Suppressor macrophage (primary cell): ENCODE measurements at regions not wholly inside any gene's neighbourhood (a gene's known extent, or its start where the extent isn't known, plus 50 kb on each side); places are given as distances from the start of the nearest gene placed in this dataset.
"Not testable (repeated sequence)": the region's sequence is repeated elsewhere in the genome, so short reads cannot be mapped to it uniquely, and the experiment has no call there.

ENCODE experiments used
- DNase-seq, 4 experiments: peaks; one replicate each; pipeline ENCODE4 v3.0.0-alpha.2; 2020 to 2022

- no peak for DNase-seq
These were observed 70.6 kb downstream of the RSL24D1 start for GRCh38 chr15:55126111-55126510.

GRCh38 chr15:55124616-55125015 is 72.1 kb downstream of the RSL24D1 start:
- no peak for DNase-seq

DNA sequence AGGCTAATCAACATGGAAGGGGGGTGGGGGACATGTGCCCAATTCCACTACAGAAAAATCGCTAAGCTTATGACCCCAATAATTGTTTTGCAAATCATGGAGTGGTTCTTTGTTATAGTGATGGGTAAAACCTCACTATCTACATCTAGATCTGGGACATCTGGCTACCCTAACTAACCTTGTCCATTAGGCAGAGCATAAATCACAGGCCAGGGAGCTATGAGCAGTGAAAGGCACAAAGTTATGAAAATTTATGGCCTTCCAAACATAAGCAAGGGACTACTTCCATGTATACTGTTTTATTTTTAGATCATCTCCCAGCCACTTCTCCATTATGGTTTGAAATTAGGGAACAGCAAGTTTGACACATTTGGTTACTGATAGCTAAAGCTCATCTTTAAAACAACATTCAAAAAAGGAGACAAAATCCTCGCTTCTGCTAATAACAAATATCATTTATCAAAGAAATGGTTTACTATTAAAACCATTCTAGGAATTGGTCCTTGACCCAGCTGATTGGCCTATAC is 78.3 kb downstream of the RSL24D1 start:
- peak in 3 of 4 experiments; percentile 17 to 60 (median 57) for DNase-seq

- DNase-seq: peak; percentile 50 to 80 (median 66)
These were observed 80.1 kb downstream of the RSL24D1 start for GRCh38 chr15:55116636-55117035.

GRCh38 chr15:55113736-55114135 is 83.0 kb downstream of the RSL24D1 start:
- no peak for DNase-seq

DNA sequence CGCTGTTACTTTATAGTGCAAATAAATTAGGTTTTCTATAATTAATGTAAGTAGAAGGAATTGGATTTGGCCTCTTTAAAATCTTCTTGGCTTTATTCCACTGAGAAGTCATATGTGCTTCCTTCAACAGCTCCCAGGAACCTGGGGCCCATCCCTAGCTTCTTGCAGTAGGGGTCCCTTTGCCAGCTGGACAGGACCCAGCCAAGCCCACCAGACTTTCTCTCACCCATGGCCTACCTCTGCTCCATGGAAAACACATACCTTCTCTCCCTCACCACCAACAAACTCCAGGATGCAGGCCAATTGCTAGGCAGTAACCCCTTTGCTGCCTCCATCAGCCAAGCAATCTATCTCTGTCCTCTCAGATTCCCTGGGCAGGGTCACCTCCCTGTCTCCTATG is 84.0 kb downstream of the RSL24D1 start:
- no peak for DNase-seq

DNA sequence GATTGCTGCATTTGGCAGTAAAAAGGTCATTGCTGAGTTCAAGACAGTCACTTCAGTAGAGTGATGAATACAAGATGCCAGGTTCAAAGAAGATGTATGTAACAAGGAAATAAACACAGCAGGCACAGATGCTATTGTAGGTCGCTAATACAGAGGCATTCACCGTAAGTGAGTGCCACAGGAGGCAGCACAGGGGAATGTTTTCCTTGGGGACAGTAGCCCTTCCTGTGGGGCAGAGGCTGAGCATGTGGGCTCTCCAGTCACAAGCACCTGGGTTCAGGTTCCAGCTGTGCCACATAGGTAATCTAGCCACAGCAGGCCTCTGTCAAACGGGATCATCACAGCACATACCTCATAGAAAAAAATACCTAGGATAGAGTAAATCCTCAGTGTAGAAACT is 86.3 kb downstream of the RSL24D1 start:
- no peak for DNase-seq

DNA sequence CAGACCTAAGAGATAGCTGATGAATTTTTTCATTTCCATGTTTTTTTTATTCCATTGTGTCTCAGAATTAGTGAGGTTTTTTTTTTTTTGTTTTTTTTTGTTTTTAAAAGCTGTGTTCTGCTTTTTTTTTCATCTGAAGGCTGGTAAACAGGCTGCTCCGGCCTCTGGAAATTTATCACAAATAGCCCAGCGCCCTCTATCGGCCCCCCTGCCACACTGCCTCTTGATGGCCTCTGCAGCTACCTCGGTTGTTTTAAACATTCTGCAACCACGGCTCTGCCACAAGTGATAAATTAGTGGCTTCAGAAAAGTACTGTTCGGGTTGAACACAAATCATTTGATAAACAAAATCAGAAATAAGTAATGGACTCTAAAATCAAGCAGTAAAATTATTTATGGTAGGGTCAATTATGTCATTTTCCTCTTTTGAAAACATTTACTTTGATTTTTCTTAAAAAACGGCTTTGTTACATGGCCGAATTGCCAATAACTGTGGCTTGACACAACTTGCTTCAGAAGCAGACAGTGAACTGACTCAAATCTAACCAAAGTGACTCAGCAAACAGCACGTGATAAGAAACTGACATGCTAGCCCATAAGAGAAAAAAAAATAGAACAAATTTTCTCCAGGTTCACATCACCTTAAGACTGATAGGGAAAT is 87.8 kb downstream of the RSL24D1 start:
- DNase-seq: peak; percentile 83 to 93 (median 88)

GRCh38 chr15:55108448-55108847 is 88.3 kb downstream of the RSL24D1 start:
- DNase-seq: peak in 2 of 4 experiments; percentile 3 to 36

GRCh38 chr15:55106155-55106554 is 90.6 kb downstream of the RSL24D1 start:
- no peak for DNase-seq

DNA sequence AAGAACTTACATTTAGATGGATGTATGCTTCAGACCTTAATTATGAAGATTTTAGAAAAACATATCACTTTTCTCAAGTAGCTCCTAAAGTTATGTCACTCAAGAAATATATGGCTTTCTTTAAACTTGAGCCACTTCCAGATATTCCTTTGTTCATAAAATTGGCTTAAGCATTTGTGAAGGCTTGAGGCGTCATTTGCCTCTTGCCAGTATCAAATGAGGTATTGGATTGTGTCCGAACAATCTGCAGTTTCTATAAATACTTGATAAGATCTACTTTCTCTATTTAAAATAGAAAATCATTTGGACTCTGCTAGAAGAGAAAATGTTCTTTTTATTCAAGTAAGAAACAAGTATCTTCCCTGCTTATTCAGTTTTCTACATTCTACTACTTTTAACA is 102.6 kb downstream of the RSL24D1 start:
- no peak for DNase-seq

- DNase-seq: no peak
These were observed 108.5 kb downstream of the RSL24D1 start for GRCh38 chr15:55088207-55088606.

- no peak for DNase-seq
These were observed 112.1 kb downstream of the RSL24D1 start for GRCh38 chr15:55084673-55085072.

GRCh38 chr15:55084216-55084615 is 112.5 kb downstream of the RSL24D1 start:
- DNase-seq: no peak

DNA sequence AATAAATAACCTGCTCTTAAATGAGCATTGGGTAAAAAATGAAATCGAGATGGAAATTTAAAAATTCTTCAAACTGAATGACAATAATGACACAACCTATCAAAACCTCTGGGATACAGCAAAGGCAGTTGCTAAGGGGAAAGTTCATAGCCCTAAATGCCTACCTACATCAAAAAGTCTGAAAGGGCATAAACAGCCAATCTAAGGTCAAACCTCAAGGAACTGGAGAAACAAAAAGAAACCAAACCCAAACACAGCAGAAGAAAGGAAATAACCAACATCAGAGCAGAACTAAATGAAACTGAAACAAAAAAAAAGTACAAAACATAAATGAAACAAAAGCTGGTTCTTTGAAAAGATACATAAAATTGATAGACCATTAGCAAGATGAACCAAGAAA is 119.7 kb downstream of the RSL24D1 start:
- DNase-seq: not testable (repeated sequence)

GRCh38 chr15:55074431-55074830 is 122.3 kb downstream of the RSL24D1 start:
- DNase-seq: no peak

DNA sequence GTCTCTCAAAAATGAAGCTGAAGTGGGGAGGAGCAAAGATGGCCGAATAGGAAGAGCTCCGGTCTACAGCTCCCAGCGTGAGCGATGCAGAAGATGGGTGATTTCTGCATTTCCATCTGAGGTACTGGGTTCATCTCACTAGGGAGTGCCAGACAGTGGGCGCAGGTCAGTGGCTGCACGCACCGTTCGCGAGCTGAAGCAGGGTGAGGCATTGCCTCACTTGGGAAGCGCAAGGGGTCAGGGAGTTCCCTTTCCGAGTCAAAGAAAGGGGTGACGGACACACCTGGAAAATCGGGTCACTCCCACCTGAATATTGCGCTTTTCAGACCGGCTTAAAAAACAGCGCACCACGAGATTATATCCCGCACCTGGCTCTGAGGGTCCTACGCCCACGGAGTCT is 132.8 kb downstream of the RSL24D1 start:
- not testable (repeated sequence) for DNase-seq

DNA sequence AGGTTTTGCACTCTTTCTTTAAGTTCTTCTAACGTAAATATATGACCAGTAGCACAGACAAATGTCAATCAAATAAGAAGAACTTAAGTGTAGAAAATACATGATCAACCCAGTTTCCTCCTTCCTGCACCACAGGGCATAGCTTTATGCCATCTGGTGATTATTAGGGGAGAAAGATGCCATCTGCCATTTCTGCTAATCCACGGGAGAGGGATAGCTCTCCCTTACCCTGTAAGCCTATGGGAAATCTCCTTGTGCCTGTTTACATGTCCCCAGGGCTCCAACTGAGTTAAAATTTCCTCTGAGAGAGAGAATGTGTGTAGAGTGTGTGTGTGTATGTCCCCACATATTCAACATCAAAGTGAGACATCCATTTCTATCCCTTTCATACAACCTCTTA is 135.9 kb downstream of the RSL24D1 start:
- no peak for DNase-seq

DNA sequence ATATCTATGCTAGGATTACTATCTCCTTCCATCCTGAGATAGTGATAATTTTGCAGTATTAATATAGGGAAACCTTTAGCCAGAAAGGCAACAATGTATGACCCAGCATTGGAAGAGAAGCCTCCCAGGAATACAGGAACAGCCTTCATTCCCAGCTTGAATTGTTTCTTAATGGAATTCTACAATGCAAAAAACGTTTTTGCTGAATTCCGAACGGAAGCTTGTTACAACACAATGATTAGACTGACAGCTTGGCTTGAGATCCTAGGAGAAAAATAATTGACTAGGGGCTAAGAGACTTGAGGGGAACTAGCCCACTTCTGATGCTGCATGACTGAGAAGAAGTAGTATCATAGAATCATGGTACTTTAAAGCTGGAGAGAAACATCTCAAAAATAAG is 140.2 kb downstream of the RSL24D1 start:
- DNase-seq: no peak

- no peak for DNase-seq
These were observed 152.6 kb downstream of the RSL24D1 start for GRCh38 chr15:55044162-55044561.

DNA sequence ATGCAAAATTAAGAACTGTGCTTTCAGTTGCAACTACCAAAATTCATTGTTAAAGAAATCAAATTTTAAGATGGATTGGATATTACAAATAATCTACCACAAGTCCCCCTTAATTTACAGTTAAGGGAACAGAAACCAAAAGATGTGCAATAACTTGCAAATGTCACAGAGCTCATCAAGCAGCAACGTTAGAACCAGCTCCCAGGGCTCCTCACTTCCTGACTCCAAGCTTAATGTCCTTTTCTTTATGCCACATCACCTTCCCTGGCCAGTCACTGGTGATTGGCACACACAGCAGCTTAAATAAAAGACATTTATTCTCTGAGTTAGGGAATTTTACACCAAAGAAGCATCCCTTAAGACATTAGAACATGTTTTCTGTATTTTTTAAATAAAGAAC is 159.7 kb downstream of the RSL24D1 start:
- peak in 3 of 4 experiments; percentile 45 to 53 (median 49) for DNase-seq

DNA sequence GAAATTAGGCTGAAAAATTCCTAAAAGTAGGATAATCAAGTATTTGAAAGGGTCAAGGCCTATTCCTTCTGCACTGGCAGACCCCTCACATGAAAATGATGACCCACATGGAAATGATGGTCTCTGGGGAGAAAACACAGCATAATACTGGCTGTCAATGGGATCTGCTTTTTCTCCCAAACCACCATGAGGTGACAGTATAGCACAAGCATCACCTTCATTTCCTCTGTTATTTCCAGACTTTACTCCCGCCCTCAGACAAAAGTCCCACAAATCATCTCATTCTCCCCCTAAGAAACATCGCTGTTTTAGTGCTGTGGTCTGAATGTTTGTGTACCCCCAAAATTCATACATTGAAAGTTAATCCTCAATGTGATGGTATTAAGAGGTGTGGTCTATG is 161.0 kb downstream of the RSL24D1 start:
- no peak for DNase-seq

GRCh38 chr15:55033574-55033973 is 163.2 kb downstream of the RSL24D1 start:
- DNase-seq: no peak

GRCh38 chr15:55031727-55032126 is 165.0 kb downstream of the RSL24D1 start:
- DNase-seq: peak; percentile 62 to 83 (median 79)

GRCh38 chr15:55026381-55026780 is 170.4 kb downstream of the RSL24D1 start:
- DNase-seq: no peak
